ENCODE measurements at regions not wholly inside any gene's neighbourhood (a gene's known extent, or its start where the extent isn't known, plus 50 kb on each side); places are given as distances from the start of the nearest gene placed in this dataset.

DNA sequence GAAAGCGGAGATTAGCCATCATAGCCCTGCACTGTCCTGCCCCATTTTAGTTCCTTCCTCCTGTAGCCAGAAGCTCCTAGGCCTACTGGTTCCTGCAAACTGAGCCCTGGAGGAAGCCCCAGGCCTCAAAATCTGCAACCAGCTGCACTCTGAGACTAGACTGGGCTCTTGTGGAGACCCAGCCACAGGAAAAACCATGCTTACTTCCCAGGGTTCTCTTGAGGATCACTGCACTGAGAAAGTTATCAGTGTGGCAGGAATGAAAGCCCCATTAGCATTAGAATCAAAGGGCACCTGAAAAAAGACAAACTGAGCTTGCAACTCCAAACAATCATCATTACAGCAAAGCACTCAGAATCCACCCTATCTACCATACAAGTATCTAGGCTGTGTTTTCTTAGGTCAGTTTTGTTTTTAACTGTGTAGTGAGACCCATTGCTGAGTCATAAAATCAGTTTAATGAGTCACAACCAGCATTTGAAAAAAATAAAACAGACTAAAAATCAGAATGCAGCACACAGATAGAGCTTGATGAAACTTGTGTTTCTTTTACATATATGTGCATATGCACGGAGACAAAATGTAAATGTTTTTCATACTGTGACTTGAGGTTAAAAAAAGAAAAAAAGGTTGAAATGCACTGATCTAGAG is 91.0 kb downstream of the UNC5CL start:
- no peaks in the 10 kb centered on the region for H4K20me1 ChIP-seq (ENCODE audit: control insufficient read depth, insufficient read depth, low read depth, low read length)
- H3K36me3 ChIP-seq (ENCODE audit: control insufficient read depth, low read length): no peaks in the 10 kb centered on the region
- H3K9me2 ChIP-seq (replicated peaks; ENCODE audit: control insufficient read depth, low read length): no peaks in the 10 kb centered on the region
- no peak overlapping the region for H3K4me3 ChIP-seq (ENCODE audit: low read length)
- no peak overlapping the region for H3K4me2 ChIP-seq (ENCODE audit: low read length)
- H3K27me3 ChIP-seq (ENCODE audit: control insufficient read depth, low read length): peaks cover 19% of the 10 kb centered on the region
- no peaks in the 10 kb centered on the region for H3F3A ChIP-seq (ENCODE audit: control insufficient read depth, insufficient read depth)
- H3K4me1 ChIP-seq (ENCODE audit: control insufficient read depth, low read length): no peaks in the 10 kb centered on the region
- TF ChIP-seq EZH2phosphoT487 (IDR thresholded peaks at IDR 0.05; ENCODE audit: borderline replicate concordance, low read length) (no peak), CTCF (IDR thresholded peaks at IDR 0.05; ENCODE audit: low read depth, low read length, poor library complexity, severe bottlenecking) (no peak)
- no peak overlapping the region for H3K27ac ChIP-seq (ENCODE audit: low read depth, low read length)
- H3K79me2 ChIP-seq (ENCODE audit: control insufficient read depth, low read length): no peaks in the 10 kb centered on the region
- H3K9me3 ChIP-seq (ENCODE audit: control insufficient read depth, insufficient read depth, low read length): no peaks in the 10 kb centered on the region

DNA sequence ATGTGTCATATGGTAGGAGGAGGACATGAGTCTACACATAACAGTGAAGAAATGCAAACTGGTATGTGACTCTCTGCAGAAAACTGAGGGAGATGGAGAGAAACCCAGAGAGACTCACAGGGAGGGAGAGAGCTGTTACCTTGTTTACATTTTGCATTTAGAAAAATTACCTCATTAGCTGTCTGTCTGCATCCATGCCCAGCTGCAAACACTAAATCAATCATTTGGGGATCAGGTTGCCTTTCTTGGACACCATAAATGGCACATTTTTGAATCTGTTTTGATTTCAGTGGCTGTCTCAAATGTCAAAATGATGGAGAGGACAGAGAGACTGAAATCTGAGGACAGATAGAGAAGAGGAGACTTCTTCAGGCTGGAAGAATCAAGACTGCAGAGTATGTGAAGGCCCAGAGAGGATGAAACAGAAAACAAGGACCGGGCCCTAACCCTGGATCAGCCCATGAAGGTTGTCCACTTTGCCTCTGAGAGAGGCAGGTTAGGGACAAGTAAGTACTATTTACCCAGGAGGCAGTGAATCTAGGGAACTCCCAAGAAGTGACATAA is 92.2 kb downstream of the UNC5CL start:
- no peak overlapping the region for H3K4me2 ChIP-seq (ENCODE audit: low read length)
- no peaks in the 10 kb centered on the region for H3F3A ChIP-seq (ENCODE audit: control insufficient read depth, insufficient read depth)
- no peak overlapping the region for H3K4me3 ChIP-seq (ENCODE audit: low read length)
- peaks cover 19% of the 10 kb centered on the region for H3K27me3 ChIP-seq (ENCODE audit: control insufficient read depth, low read length)
- H3K9me2 ChIP-seq (replicated peaks; ENCODE audit: control insufficient read depth, low read length): no peaks in the 10 kb centered on the region
- no peaks in the 10 kb centered on the region for H3K9me3 ChIP-seq (ENCODE audit: control insufficient read depth, insufficient read depth, low read length)
- no peak overlapping the region for H3K27ac ChIP-seq (ENCODE audit: low read depth, low read length)
- no peaks in the 10 kb centered on the region for H3K4me1 ChIP-seq (ENCODE audit: control insufficient read depth, low read length)
- no peaks in the 10 kb centered on the region for H3K79me2 ChIP-seq (ENCODE audit: control insufficient read depth, low read length)
- H4K20me1 ChIP-seq (ENCODE audit: control insufficient read depth, insufficient read depth, low read depth, low read length): no peaks in the 10 kb centered on the region
- TF ChIP-seq CTCF (IDR thresholded peaks at IDR 0.05; ENCODE audit: low read depth, low read length, poor library complexity, severe bottlenecking) (no peak), EZH2phosphoT487 (IDR thresholded peaks at IDR 0.05; ENCODE audit: borderline replicate concordance, low read length) (no peak)
- no peaks in the 10 kb centered on the region for H3K36me3 ChIP-seq (ENCODE audit: control insufficient read depth, low read length)

DNA sequence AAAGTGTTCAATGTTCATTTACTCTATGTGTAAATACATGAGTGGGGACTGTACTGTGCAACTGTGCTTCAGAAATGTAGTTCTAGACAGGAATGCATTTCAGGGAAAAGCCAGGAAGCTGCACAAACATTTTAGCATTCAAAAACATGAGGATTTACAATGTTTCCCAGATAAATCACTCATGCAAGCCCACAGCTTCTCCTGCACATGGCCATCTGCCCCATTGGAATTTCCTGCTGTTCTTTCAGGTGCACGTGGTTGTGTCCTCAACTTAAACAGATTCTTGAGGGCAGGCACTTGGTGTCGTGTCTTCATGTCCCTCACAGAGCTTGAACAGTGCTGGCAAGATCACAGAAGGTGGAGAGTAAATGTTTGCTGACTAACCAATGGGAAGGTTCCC is 101.5 kb downstream of the UNC5CL start:
- Histone ChIP-seq H3K27ac (ENCODE audit: low read depth, low read length) (no peak overlapping the region), H3K27me3 (ENCODE audit: control insufficient read depth, low read length) (peaks cover 6% of the 10 kb centered on the region; the same call in 1 of the 2 replicates), H3F3A (ENCODE audit: control insufficient read depth, insufficient read depth) (no peaks in the 10 kb centered on the region), H3K9me3 (ENCODE audit: control insufficient read depth, insufficient read depth, low read length) (no peaks in the 10 kb centered on the region), H3K79me2 (ENCODE audit: control insufficient read depth, low read length) (no peaks in the 10 kb centered on the region), H3K36me3 (ENCODE audit: control insufficient read depth, low read length) (no peaks in the 10 kb centered on the region), H3K4me3 (ENCODE audit: low read length) (no peak overlapping the region), H3K9me2 (replicated peaks; ENCODE audit: control insufficient read depth, low read length) (no peaks in the 10 kb centered on the region), H4K20me1 (ENCODE audit: control insufficient read depth, insufficient read depth, low read depth, low read length) (no peaks in the 10 kb centered on the region), H3K4me1 (ENCODE audit: control insufficient read depth, low read length) (no peaks in the 10 kb centered on the region), H3K4me2 (ENCODE audit: low read length) (no peak overlapping the region)
- TF ChIP-seq CTCF (IDR thresholded peaks at IDR 0.05; ENCODE audit: low read depth, low read length, poor library complexity, severe bottlenecking) (no peak), EZH2phosphoT487 (IDR thresholded peaks at IDR 0.05; ENCODE audit: borderline replicate concordance, low read length) (no peak)

All from DOHH2 (cell line).